Hepatocyte (in vitro differentiated cells): ENCODE measurements at regions not wholly inside any gene's neighbourhood (a gene's known extent, or its start where the extent isn't known, plus 50 kb on each side); places are given as distances from the start of the nearest gene placed in this dataset.

Source experiments
- DNase-seq: peaks from one replicate; pipeline ENCODE4 v3.0.0-alpha.2; 2016; ENCODE audit warnings: low spot score
- H2AFZ ChIP-seq: fragments of 200-600 bp; sonication (generic); 2 replicates; pipeline ENCODE4 v1.6.0; 2016; ENCODE audit warnings: antibody characterized with exemption, mild to moderate bottlenecking
- H3K27ac ChIP-seq: fragments of 200-600 bp; sonication (generic); 2 replicates; pipeline ENCODE4 v1.5.1; 2016; ENCODE audit warnings: mild to moderate bottlenecking
- H3K27me3 ChIP-seq: fragments of 200-600 bp; sonication (generic); 2 replicates; pipeline ENCODE4 v1.6.1; 2016
- H3K36me3 ChIP-seq: fragments of 200-600 bp; sonication (generic); replicated peaks from 2 replicates; pipeline ENCODE4 v1.5.1; 2016; ENCODE audit warnings: low read depth; ENCODE audit not compliant: insufficient read depth
- H3K4me1 ChIP-seq: fragments of 200-600 bp; sonication (generic); 2 replicates; pipeline ENCODE4 v1.5.1; 2016; ENCODE audit warnings: mild to moderate bottlenecking, moderate library complexity; ENCODE audit not compliant: insufficient read depth
- H3K4me2 ChIP-seq: fragments of 200-600 bp; sonication (generic); 2 replicates; pipeline ENCODE4 v1.6.0; 2016
- H3K4me3 ChIP-seq: fragments of 200-600 bp; sonication (generic); 2 replicates; pipeline ENCODE4 v1.5.1; 2016; ENCODE audit warnings: mild to moderate bottlenecking
- H3K79me2 ChIP-seq: fragments of 200-600 bp; sonication (generic); 2 replicates; pipeline ENCODE4 v1.6.0; 2017; ENCODE audit warnings: mild to moderate bottlenecking
- H3K9me2 ChIP-seq: fragments of 200-600 bp; sonication (generic); replicated peaks from 2 replicates; pipeline ENCODE4 v1.6.0; 2017; ENCODE audit warnings: mild to moderate bottlenecking; ENCODE audit not compliant: insufficient read depth
- H3K9me3 ChIP-seq: fragments of 200-600 bp; sonication (generic); 2 replicates; pipeline ENCODE4 v1.5.1; 2016; ENCODE audit warnings: low read depth, mild to moderate bottlenecking
- H4K20me1 ChIP-seq: fragments of 200-600 bp; sonication (generic); 2 replicates; pipeline ENCODE4 v1.6.0; 2016; ENCODE audit warnings: mild to moderate bottlenecking; ENCODE audit not compliant: insufficient read depth, poor library complexity, severe bottlenecking
- EZH2 ChIP-seq: fragments of 200-600 bp; sonication (generic); IDR thresholded peaks from 2 replicates; pipeline ENCODE4 v1.6.1; 2016; ENCODE audit warnings: antibody characterized with exemption, mild to moderate bottlenecking, borderline replicate concordance
- EZH2phosphoT487 ChIP-seq: fragments of 200-600 bp; sonication (generic); IDR thresholded peaks from one replicate; pipeline ENCODE4 v1.6.1; 2018; ENCODE audit warnings: antibody characterized with exemption, mild to moderate bottlenecking, low read depth, moderate library complexity; ENCODE audit not compliant: unreplicated experiment, severe bottlenecking
- WGBS: methylation state at CpG from one replicate; pipeline ENCODE4 v1.1.6; 2016; ENCODE audit warnings: low lambda C conversion rate; ENCODE audit errors: missing lambda C conversion rate; 5-methylcytosine and 5-hydroxymethylcytosine counted together
- TF ChIP-seq, protein P1 (sequence below): fragments of 200-600 bp; sonication (generic); IDR thresholded peaks from 2 replicates; pipeline ENCODE4 v1.5.1; 2016; ENCODE audit warnings: antibody characterized with exemption, mild to moderate bottlenecking; ENCODE audit not compliant: poor library complexity

DNA sequence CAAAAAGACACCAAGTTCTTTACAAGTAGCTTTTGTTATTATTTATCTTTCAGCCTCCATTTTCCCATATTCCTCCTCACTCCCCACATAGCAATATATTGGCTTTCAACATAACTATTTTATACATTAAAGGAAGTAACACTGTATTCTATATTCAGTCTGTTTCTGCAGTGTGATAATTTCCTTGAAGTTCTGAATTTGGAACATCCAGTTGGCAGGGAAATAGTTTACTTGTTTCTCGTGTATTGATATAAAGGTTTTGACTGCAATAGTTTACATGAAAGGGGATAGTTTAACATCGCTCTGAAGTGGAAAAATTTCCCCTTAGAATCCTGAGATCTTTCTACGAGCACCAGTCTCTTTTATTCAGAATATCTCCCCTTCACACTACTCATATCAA, 341.5 kb upstream of the ANO3 start:
- Histone ChIP-seq H3K27ac (no peak overlapping the region), H3K36me3 (no peaks in the 10 kb centered on the region), H3K27me3 (no peaks in the 10 kb centered on the region), H2AFZ (no peak overlapping the region), H3K4me1 (no peaks in the 10 kb centered on the region), H3K4me2 (no peak overlapping the region), H3K79me2 (no peaks in the 10 kb centered on the region), H3K9me3 (no peaks in the 10 kb centered on the region), H3K9me2 (no peaks in the 10 kb centered on the region), H3K4me3 (no peak overlapping the region), H4K20me1 (no peaks in the 10 kb centered on the region)
- DNase-seq = no peak
- no peak for TF ChIP-seq EZH2
- no peak for TF ChIP-seq EZH2phosphoT487
- TF ChIP-seq, protein P1, sequence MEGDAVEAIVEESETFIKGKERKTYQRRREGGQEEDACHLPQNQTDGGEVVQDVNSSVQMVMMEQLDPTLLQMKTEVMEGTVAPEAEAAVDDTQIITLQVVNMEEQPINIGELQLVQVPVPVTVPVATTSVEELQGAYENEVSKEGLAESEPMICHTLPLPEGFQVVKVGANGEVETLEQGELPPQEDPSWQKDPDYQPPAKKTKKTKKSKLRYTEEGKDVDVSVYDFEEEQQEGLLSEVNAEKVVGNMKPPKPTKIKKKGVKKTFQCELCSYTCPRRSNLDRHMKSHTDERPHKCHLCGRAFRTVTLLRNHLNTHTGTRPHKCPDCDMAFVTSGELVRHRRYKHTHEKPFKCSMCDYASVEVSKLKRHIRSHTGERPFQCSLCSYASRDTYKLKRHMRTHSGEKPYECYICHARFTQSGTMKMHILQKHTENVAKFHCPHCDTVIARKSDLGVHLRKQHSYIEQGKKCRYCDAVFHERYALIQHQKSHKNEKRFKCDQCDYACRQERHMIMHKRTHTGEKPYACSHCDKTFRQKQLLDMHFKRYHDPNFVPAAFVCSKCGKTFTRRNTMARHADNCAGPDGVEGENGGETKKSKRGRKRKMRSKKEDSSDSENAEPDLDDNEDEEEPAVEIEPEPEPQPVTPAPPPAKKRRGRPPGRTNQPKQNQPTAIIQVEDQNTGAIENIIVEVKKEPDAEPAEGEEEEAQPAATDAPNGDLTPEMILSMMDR = no peak
- WGBS = 76% methylated on average over 3 of the region's 3 CpGs

DNA sequence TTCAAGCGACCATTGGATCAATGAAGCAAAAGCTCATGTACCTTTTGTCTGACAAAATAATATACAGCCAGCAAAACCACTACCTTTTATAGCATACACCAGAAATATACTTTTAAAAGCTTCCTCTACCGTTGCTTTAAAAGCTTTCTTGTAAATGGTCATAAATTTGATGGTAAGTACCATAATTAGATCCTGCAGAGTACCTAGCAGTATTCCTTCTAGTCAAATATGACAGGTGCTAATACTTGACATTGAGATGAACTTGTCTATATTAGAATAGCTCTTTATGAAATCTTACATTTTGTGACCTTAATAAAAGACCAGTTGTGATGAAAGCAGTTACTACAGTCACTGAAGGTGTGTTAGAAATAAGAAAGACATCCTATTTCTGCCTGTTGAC, 340.5 kb upstream of the ANO3 start:
- H3K27me3 ChIP-seq = no peaks in the 10 kb centered on the region
- TF ChIP-seq, protein P1 = no peak
- no peak for TF ChIP-seq EZH2
- no peak for TF ChIP-seq EZH2phosphoT487
- no peak overlapping the region for H2AFZ ChIP-seq
- no peaks in the 10 kb centered on the region for H3K79me2 ChIP-seq
- no peak for DNase-seq
- no peaks in the 10 kb centered on the region for H4K20me1 ChIP-seq
- H3K4me2 ChIP-seq = no peak overlapping the region
- no peaks in the 10 kb centered on the region for H3K9me3 ChIP-seq
- H3K36me3 ChIP-seq = no peaks in the 10 kb centered on the region
- H3K27ac ChIP-seq = no peak overlapping the region
- no peaks in the 10 kb centered on the region for H3K9me2 ChIP-seq
- 58% methylated on average over 2 of the region's 2 CpGs for whole genome bisulfite sequencing
- no peak overlapping the region for H3K4me3 ChIP-seq
- no peaks in the 10 kb centered on the region for H3K4me1 ChIP-seq

DNA sequence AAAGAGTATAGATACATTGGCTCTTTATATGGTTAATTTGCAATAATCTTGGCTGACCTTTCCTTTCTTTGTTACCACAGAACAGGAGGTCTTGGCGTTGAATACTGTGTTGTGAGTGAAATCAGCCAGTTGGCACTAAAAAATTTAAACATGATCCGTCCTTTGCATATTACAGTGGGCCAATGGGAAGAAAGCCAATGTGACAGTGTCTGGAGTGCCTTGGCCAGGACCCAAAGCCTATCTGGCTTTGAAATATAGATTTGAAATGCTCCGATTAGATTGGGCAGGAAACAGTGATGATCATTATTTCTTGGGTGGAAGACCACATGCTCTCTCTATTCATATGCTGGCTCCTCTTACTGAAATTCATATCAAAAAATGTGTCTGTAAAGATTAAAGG, 339.6 kb upstream of the ANO3 start:
- H2AFZ ChIP-seq = no peak overlapping the region

More for the DNA sequence above, 339.6 kb upstream of the ANO3 start:
- Histone ChIP-seq H3K9me3 (no peaks in the 10 kb centered on the region), H3K27ac (no peak overlapping the region), H3K79me2 (no peaks in the 10 kb centered on the region), H3K27me3 (no peaks in the 10 kb centered on the region), H3K9me2 (no peaks in the 10 kb centered on the region), H4K20me1 (no peaks in the 10 kb centered on the region), H3K36me3 (no peaks in the 10 kb centered on the region), H3K4me2 (no peak overlapping the region), H3K4me3 (no peak overlapping the region), H3K4me1 (no peaks in the 10 kb centered on the region)
- TF ChIP-seq EZH2phosphoT487 (no peak), EZH2 (no peak)
- TF ChIP-seq, protein P1 = no peak
- 75% methylated on average over 3 of the region's 3 CpGs for WGBS
- no peak for DNase-seq
